ENCODE measurements at regions not wholly inside any gene's neighbourhood (a gene's known extent, or its start where the extent isn't known, plus 50 kb on each side); places are given as distances from the start of the nearest gene placed in this dataset.

GRCh38 chrX:85493821-85494220 is 114.4 kb upstream of the POF1B start:
- TF ChIP-seq EZH2 (optimal IDR thresholded peaks at IDR 0.05; ENCODE audit: low read depth, low read length) (no peak), EZH2phosphoT487 (IDR thresholded peaks at IDR 0.05; ENCODE audit: low read length) (no peak), CTCF (IDR thresholded peaks at IDR 0.05; ENCODE audit: low read length) (no peak)
- Histone ChIP-seq H3K4me3 (ENCODE audit: low read length) (no peak overlapping the region), H3K9me2 (replicated peaks; ENCODE audit: insufficient read depth, low read length) (no peaks in the 10 kb centered on the region), H3K4me1 (ENCODE audit: low read length) (no peaks in the 10 kb centered on the region), H4K20me1 (ENCODE audit: insufficient read depth, low read length) (no peaks in the 10 kb centered on the region), H3K27me3 (replicated peaks; ENCODE audit: insufficient read depth, low read length) (no peaks in the 10 kb centered on the region), H3K9ac (ENCODE audit: low read length) (no peak overlapping the region), H3K9me3 (replicated peaks; ENCODE audit: insufficient read depth, low read length) (no peaks in the 10 kb centered on the region), H3F3A (ENCODE audit: insufficient read depth, low read length) (no peaks in the 10 kb centered on the region), H3K36me3 (replicated peaks; ENCODE audit: insufficient read depth, low read length) (no peaks in the 10 kb centered on the region), H2AFZ (ENCODE audit: low read length) (no peak overlapping the region), H3K4me2 (ENCODE audit: low read depth, low read length) (no peak overlapping the region), H3K79me2 (ENCODE audit: low read length) (no peaks in the 10 kb centered on the region), H3K27ac (ENCODE audit: low read length) (no peak overlapping the region)
- DNase-seq: no peak

GRCh38 chrX:85454295-85454694 is 74.8 kb upstream of the POF1B start:
- Histone ChIP-seq H3K9ac (ENCODE audit: low read length) (no peak overlapping the region), H2AFZ (ENCODE audit: low read length) (no peak overlapping the region), H3K9me3 (replicated peaks; ENCODE audit: insufficient read depth, low read length) (no peaks in the 10 kb centered on the region), H3K4me2 (ENCODE audit: low read depth, low read length) (no peak overlapping the region), H3K9me2 (replicated peaks; ENCODE audit: insufficient read depth, low read length) (no peaks in the 10 kb centered on the region), H4K20me1 (ENCODE audit: insufficient read depth, low read length) (no peaks in the 10 kb centered on the region), H3K27me3 (replicated peaks; ENCODE audit: insufficient read depth, low read length) (no peaks in the 10 kb centered on the region), H3K27ac (ENCODE audit: low read length) (no peak overlapping the region), H3K79me2 (ENCODE audit: low read length) (no peaks in the 10 kb centered on the region), H3K36me3 (replicated peaks; ENCODE audit: insufficient read depth, low read length) (no peaks in the 10 kb centered on the region), H3F3A (ENCODE audit: insufficient read depth, low read length) (no peaks in the 10 kb centered on the region), H3K4me1 (ENCODE audit: low read length) (no peaks in the 10 kb centered on the region), H3K4me3 (ENCODE audit: low read length) (no peak overlapping the region)
- no peak for DNase-seq
- TF ChIP-seq EZH2phosphoT487 (IDR thresholded peaks at IDR 0.05; ENCODE audit: low read length) (no peak), EZH2 (optimal IDR thresholded peaks at IDR 0.05; ENCODE audit: low read depth, low read length) (no peak), CTCF (IDR thresholded peaks at IDR 0.05; ENCODE audit: low read length) (no peak)

- Histone ChIP-seq H4K20me1 (ENCODE audit: insufficient read depth, low read length) (no peaks in the 10 kb centered on the region), H3K9me2 (replicated peaks; ENCODE audit: insufficient read depth, low read length) (no peaks in the 10 kb centered on the region), H3K27ac (ENCODE audit: low read length) (no peak overlapping the region), H3K9me3 (replicated peaks; ENCODE audit: insufficient read depth, low read length) (no peaks in the 10 kb centered on the region), H3K27me3 (replicated peaks; ENCODE audit: insufficient read depth, low read length) (no peaks in the 10 kb centered on the region), H3K4me2 (ENCODE audit: low read depth, low read length) (no peak overlapping the region), H2AFZ (ENCODE audit: low read length) (no peak overlapping the region), H3K4me1 (ENCODE audit: low read length) (no peaks in the 10 kb centered on the region), H3K79me2 (ENCODE audit: low read length) (no peaks in the 10 kb centered on the region), H3K4me3 (ENCODE audit: low read length) (no peak overlapping the region), H3F3A (ENCODE audit: insufficient read depth, low read length) (no peaks in the 10 kb centered on the region), H3K9ac (ENCODE audit: low read length) (no peak overlapping the region), H3K36me3 (replicated peaks; ENCODE audit: insufficient read depth, low read length) (no peaks in the 10 kb centered on the region)
- TF ChIP-seq EZH2 (optimal IDR thresholded peaks at IDR 0.05; ENCODE audit: low read depth, low read length): no peak
- no peak for TF ChIP-seq EZH2phosphoT487 (IDR thresholded peaks at IDR 0.05; ENCODE audit: low read length)
- no peak for TF ChIP-seq CTCF (IDR thresholded peaks at IDR 0.05; ENCODE audit: low read length)
- no peak for DNase-seq
Observed at GRCh38 chrX:85444613-85445012, 65.1 kb upstream of the POF1B start.

All from MM.1S (cell line).